GM20000 (cell line): ENCODE measurements at regions not wholly inside any gene's neighbourhood (a gene's known extent, or its start where the extent isn't known, plus 50 kb on each side); places are given as distances from the start of the nearest gene placed in this dataset.

Experiments
- DNase-seq: peaks from one replicate; pipeline ENCODE4 v3.0.0; 2012; ENCODE audit warnings: low spot score
- TF ChIP-seq, protein P1 (sequence below): IDR thresholded peaks from 2 replicates; pipeline ENCODE4 v1.5.1; 2012; ENCODE audit warnings: mild to moderate bottlenecking, control low read depth; ENCODE audit errors: extremely low read depth, missing control alignments

DNA sequence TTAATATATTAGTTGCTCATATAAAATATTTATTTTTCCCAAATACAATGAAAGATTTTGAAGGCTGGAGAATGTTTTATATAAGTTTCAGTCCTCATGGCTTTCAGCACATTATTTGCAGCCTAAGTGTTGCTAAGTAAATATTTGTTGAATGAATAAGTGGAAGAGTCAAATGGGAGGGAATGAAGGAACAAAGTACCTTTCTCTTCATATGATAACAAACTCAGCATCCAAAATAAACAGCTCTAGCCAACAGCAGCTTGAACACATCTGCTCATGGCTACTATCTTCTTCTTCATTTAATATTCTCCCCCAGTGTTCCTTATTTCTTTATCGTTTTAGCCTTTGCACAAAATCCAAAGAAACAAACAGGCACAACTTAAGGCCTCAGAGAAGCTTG, 385.2 kb upstream of the PIK3C3 start:
- DNase-seq = no peak

DNA sequence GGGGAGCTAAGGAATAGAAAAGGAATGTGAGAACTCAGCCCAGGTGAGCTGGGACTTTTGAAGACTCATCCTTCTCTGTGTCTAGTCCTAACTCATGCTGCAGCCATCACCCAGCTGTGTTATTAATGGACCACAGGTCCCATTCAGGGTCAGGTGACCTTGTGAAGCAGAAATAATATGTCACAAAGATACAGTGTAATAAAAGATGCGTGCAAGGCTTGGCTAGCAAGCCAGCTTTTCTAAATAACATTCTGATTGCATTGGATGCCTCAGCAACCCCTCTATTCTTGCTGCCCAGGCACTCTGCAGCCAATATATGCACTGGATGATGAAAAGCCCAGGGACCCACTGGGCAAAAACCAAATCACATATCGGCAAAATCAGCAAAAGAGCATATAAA, 393.1 kb upstream of the PIK3C3 start:
- TF ChIP-seq, protein P1, sequence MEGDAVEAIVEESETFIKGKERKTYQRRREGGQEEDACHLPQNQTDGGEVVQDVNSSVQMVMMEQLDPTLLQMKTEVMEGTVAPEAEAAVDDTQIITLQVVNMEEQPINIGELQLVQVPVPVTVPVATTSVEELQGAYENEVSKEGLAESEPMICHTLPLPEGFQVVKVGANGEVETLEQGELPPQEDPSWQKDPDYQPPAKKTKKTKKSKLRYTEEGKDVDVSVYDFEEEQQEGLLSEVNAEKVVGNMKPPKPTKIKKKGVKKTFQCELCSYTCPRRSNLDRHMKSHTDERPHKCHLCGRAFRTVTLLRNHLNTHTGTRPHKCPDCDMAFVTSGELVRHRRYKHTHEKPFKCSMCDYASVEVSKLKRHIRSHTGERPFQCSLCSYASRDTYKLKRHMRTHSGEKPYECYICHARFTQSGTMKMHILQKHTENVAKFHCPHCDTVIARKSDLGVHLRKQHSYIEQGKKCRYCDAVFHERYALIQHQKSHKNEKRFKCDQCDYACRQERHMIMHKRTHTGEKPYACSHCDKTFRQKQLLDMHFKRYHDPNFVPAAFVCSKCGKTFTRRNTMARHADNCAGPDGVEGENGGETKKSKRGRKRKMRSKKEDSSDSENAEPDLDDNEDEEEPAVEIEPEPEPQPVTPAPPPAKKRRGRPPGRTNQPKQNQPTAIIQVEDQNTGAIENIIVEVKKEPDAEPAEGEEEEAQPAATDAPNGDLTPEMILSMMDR = no peak
- DNase-seq = no peak

More for the DNA sequence above, 385.2 kb upstream of the PIK3C3 start:
- TF ChIP-seq, protein P1 = no peak

DNA sequence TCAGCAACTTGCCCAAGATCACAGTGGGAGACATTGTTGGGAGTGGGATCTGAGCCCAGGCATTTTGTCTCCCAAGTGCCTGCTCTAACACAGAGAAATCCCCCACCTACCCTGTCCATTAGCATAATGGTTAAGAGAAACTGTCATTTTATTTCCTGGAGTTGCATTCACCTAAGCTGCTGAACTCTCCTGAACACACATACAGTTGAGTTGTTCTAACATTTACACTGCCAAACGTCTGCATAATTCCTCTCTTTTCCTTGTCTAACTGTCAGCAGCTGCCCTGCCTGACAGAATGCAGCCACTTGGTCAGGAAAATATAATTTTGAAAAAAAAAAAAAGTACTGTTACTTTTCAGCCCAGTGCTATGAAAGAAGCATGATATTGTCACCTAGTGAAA, 396.3 kb upstream of the PIK3C3 start:
- TF ChIP-seq, protein P1 = no peak

DNA sequence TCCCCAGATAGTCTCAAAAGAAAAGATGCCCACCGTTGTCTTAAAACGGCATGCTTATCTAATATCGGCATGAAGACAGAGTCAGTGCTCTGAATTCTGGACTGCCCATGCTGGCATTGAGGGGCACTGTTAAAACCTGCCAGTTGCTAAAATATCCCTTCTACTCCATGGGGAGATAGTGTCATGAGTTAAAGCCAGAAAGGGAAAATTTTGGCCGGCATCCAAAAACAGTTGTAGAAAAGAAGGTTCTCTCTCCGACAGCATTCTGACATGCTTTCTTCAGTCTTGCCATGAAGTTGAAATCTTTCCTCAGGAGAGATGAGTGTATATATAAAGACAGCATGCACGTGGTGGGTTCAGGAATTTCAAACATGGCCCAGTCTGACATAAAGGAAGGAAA, 401.3 kb upstream of the PIK3C3 start:
- TF ChIP-seq, protein P1 = no peak
- DNase-seq = no peak

More for the DNA sequence above, 396.3 kb upstream of the PIK3C3 start:
- no peak for DNase-seq

DNA sequence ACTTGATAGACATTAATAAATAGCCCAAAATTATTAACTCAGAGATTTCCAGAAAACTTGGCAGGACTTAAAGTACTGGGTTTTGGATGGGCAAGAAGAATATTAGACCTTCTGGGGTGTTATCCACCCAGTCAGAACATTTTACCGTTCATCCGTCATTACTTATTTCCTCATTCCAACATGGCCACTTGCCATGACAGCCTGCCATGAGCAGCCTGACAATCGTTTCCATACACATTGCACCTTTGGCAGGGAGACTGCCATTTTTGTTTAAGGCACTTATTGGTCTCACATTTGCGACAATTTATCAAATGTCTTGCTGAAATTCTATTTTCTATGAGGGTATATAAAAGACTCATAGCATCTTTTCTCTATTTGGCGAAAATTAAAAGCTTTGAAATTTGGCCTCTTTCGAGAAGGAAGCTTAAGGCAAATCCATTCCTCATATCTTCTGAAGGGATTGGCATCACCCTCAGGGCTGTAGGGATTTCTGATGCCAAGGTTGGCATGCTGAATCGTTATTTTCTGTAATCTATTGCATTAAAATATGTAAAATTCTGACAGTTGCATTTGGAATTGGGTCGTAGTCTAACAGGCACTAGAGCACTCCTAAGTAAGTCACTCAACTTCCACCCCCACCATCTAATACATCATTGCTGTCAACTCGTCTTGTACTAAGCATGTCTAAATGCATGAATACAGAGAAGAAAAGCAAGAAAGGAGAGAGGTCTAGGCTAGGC, 406.3 kb upstream of the PIK3C3 start:
- TF ChIP-seq, protein P1 = no peak
- no peak for DNase-seq

DNA sequence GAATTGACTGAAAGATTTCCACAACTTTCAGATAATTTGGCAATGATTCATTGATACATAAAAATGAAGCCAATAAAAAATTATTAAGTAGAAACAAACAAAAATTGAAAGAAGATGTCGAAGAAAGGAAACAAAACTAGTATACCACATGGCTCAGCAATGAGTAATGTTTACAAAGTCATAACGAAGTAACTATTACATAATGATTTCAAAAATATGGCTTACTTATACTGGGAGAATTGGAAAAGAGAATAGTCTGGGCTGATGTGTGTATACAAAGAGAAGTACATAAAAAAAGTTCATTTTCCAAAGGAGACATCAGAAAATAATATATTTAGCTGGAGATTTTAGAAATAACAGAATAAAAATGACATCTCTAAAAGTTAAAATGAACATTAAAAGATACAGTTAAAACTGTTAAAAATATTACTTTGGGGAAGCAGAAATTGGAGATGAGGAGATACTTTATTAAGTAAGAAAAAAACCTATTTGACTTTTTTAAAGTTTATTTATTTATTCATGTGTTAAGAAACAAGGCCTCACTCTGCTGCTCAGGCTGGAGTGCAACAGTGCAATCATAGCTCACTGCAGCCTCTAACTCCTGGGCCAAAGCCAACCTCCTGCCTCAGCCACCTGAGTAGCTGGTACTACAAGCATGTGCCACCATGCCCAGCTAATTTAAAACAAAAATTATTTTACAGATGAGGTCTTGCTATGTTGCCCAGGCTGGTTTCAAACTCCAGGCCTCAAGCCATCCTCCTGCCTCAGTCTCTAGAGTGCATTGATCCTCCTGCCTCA, 409.7 kb upstream of the PIK3C3 start:
- TF ChIP-seq, protein P1 = no peak
- DNase-seq = no peak

DNA sequence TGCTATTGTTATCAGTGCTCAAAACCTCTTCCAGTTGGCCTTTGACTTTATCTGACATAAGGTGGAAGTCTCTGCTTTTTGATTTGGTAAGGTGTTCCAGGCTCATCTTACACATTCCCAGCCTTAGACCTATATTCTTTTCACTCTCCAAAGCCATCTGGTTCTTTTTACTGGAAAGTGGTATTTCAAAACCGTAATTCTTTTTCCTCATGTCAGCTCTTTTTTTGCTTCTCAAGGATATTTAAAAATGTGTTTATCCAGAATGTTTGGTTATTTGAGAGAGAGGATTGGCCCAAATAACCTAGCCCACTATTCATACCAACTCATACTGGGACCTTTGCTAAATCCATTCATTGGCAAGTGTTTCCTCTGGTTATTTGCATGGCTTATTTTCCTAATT, 411.2 kb upstream of the PIK3C3 start:
- TF ChIP-seq, protein P1 = no peak
- DNase-seq = no peak
